ENCODE measurements at regions not wholly inside any gene's neighbourhood (a gene's known extent, or its start where the extent isn't known, plus 50 kb on each side); places are given as distances from the start of the nearest gene placed in this dataset.

- TF ChIP-seq CTCF (IDR thresholded peaks at IDR 0.05; ENCODE audit: low read depth, low read length) (no peak), EZH2phosphoT487 (IDR thresholded peaks at IDR 0.05; ENCODE audit: low read depth) (no peak)
Measured at GRCh38 chr5:130532786-130533185, 628.5 kb downstream of the CHSY3 start.
